T-helper 22 cell (primary cell): ENCODE measurements at regions not wholly inside any gene's neighbourhood (a gene's known extent, or its start where the extent isn't known, plus 50 kb on each side); places are given as distances from the start of the nearest gene placed in this dataset.

ENCODE experiments used
- DNase-seq: peaks from one replicate; pipeline ENCODE4 v3.0.0-alpha.2; 2020; ENCODE audit warnings: low read depth

- DNase-seq = no peak
These were observed 53.4 kb upstream of the STK17B start for GRCh38 chr2:196224756-196225155.

- DNase-seq = no peak
These were observed 53.8 kb upstream of the STK17B start for GRCh38 chr2:196225213-196225612.

- DNase-seq = no peak
These were observed 54.8 kb upstream of the STK17B start for GRCh38 chr2:196226058-196226706.

- DNase-seq = no peak
These were observed 55.3 kb upstream of the STK17B start for GRCh38 chr2:196226707-196227065.

GRCh38 chr2:196229013-196229412, 57.6 kb upstream of the STK17B start:
- no peak for DNase-seq

GRCh38 chr2:196230061-196230854, 58.9 kb upstream of the STK17B start:
- peak; percentile 70 for DNase-seq

- DNase-seq = no peak
These were observed 61.8 kb upstream of the STK17B start for GRCh38 chr2:196233021-196233804.

GRCh38 chr2:196233805-196234475, 62.6 kb upstream of the STK17B start:
- no peak for DNase-seq

GRCh38 chr2:196234672-196235071, 63.3 kb upstream of the STK17B start:
- DNase-seq = peak; percentile 45

GRCh38 chr2:196238836-196239380, 67.5 kb upstream of the STK17B start:
- DNase-seq = no peak

- peak; percentile 74 for DNase-seq
These were observed 68.5 kb upstream of the STK17B start for GRCh38 chr2:196239622-196240587.

- DNase-seq = no peak
These were observed 69.8 kb upstream of the STK17B start for GRCh38 chr2:196241175-196241574.

- DNase-seq = no peak
These were observed 70.8 kb upstream of the STK17B start for GRCh38 chr2:196242131-196242620.

GRCh38 chr2:196244516-196244915, 73.1 kb upstream of the STK17B start:
- DNase-seq = no peak

GRCh38 chr2:196244966-196245365, 73.6 kb upstream of the STK17B start:
- DNase-seq = no peak

- DNase-seq = no peak
These were observed 74.2 kb upstream of the STK17B start for GRCh38 chr2:196245378-196246140.

- DNase-seq = no peak
These were observed 76.0 kb upstream of the STK17B start for GRCh38 chr2:196247114-196247975.

GRCh38 chr2:196247976-196248280, 76.5 kb upstream of the STK17B start:
- no peak for DNase-seq

- no peak for DNase-seq
These were observed 77.2 kb upstream of the STK17B start for GRCh38 chr2:196248467-196249094.
